Peyer's patch (tissue), 4 donors: ENCODE measurements at regions not wholly inside any gene's neighbourhood (a gene's known extent, or its start where the extent isn't known, plus 50 kb on each side); places are given as distances from the start of the nearest gene placed in this dataset.

ENCODE experiments used
- DNase-seq, 3 donors: peaks; one replicate each; pipeline ENCODE4 v3.0.0-alpha.2; 2017 to 2019
- H3K27ac ChIP-seq, 4 donors: fragments of 200-600 bp; sonication (generic); one replicate each; pipeline ENCODE4 v1.5.1; 2016 to 2019
- H3K27me3 ChIP-seq, 2 donors: fragments of 200-600 bp; sonication (generic); one replicate each; pipeline ENCODE4 v1.5.1; 2019
- H3K36me3 ChIP-seq, 3 donors: fragments of 200-600 bp; sonication (generic); one replicate each; pipeline ENCODE4 v1.5.1; 2016 to 2019
- H3K4me1 ChIP-seq, 4 donors: fragments of 200-600 bp; sonication (generic); one replicate each; pipeline ENCODE4 v1.5.1; 2016 to 2019
- H3K4me3 ChIP-seq, 4 donors: fragments of 200-600 bp; sonication (generic); 1 replicate in 3 of 4; 2 replicates in 1 of 4; pipeline ENCODE4 v1.5.1; 2016 to 2019; ENCODE audit warnings: mild to moderate bottlenecking in 1 of 4
- H3K9me3 ChIP-seq, 4 donors: fragments of 200-600 bp; sonication (generic); one replicate each; pipeline ENCODE4 v1.5.1; 2016 to 2019; ENCODE audit warnings: mild to moderate bottlenecking in 1 of 4
- CTCF ChIP-seq, 6 experiments: fragments of 450-650 bp in 4 of 6; fragments of 200-600 bp in 2 of 6; sonication (generic) in 1 of 6; IDR thresholded peaks; one replicate each; pipeline ENCODE4 v1.5.1; 2017 to 2019; ENCODE audit warnings: antibody characterized with exemption in 6 of 6, mild to moderate bottlenecking in 3 of 6, moderate library complexity in 1 of 6
- POLR2A ChIP-seq, 2 donors: fragments of 450-650 bp; IDR thresholded peaks; one replicate each; pipeline ENCODE4 v1.5.1; 2017; ENCODE audit warnings: antibody characterized with exemption in 2 of 2, mild to moderate bottlenecking in 2 of 2, moderate library complexity in 2 of 2

- no peaks in the 10 kb centered on the region for H3K9me3 ChIP-seq
- H3K4me3 ChIP-seq, result no peak overlapping the region
- H3K36me3 ChIP-seq, result no peaks in the 10 kb centered on the region
- no peaks in the 10 kb centered on the region for H3K27me3 ChIP-seq
- no peak for DNase-seq
- no peak overlapping the region for H3K27ac ChIP-seq
- no peaks in the 10 kb centered on the region for H3K4me1 ChIP-seq
- no peak for TF ChIP-seq CTCF (IDR thresholded peaks at IDR 0.05)
- TF ChIP-seq POLR2A (IDR thresholded peaks at IDR 0.05), result no peak
Observed at GRCh38 chr6:73956305-73956704, 260.3 kb downstream of the CD109 start.

- no peak for DNase-seq
- no peak for TF ChIP-seq CTCF (IDR thresholded peaks at IDR 0.05)
- no peak for TF ChIP-seq POLR2A (IDR thresholded peaks at IDR 0.05)
- Histone ChIP-seq H3K4me3 (no peak overlapping the region), H3K9me3 (no peaks in the 10 kb centered on the region), H3K27ac (no peak overlapping the region), H3K27me3 (no peaks in the 10 kb centered on the region), H3K4me1 (no peaks in the 10 kb centered on the region), H3K36me3 (no peaks in the 10 kb centered on the region)
Observed at GRCh38 chr6:73955800-73956199, 259.8 kb downstream of the CD109 start.

- Histone ChIP-seq H3K4me3 (no peak overlapping the region), H3K4me1 (no peaks in the 10 kb centered on the region), H3K36me3 (no peaks in the 10 kb centered on the region), H3K27ac (no peak overlapping the region), H3K9me3 (no peaks in the 10 kb centered on the region), H3K27me3 (no peaks in the 10 kb centered on the region)
- no peak for DNase-seq
- TF ChIP-seq POLR2A (IDR thresholded peaks at IDR 0.05), result no peak
Observed at GRCh38 chr6:73954881-73955280, 258.9 kb downstream of the CD109 start.

GRCh38 chr6:73951183-73951582 lies 255.2 kb downstream of the CD109 start:
- TF ChIP-seq POLR2A (IDR thresholded peaks at IDR 0.05) (no peak), CTCF (IDR thresholded peaks at IDR 0.05) (no peak)
- no peak overlapping the region for H3K4me3 ChIP-seq
- DNase-seq, result no peak

GRCh38 chr6:73943930-73944652 lies 248.1 kb downstream of the CD109 start:
- H3K27me3 ChIP-seq, result no peaks in the 10 kb centered on the region
- no peak for DNase-seq
- H3K4me1 ChIP-seq, result no peaks in the 10 kb centered on the region
- TF ChIP-seq CTCF (IDR thresholded peaks at IDR 0.05) (no peak), POLR2A (IDR thresholded peaks at IDR 0.05) (no peak)
- no peaks in the 10 kb centered on the region for H3K36me3 ChIP-seq
- no peaks in the 10 kb centered on the region for H3K9me3 ChIP-seq
- no peak overlapping the region for H3K27ac ChIP-seq
- no peak overlapping the region for H3K4me3 ChIP-seq

More at GRCh38 chr6:73951183-73951582, 255.2 kb downstream of the CD109 start:
- Histone ChIP-seq H3K9me3 (no peaks in the 10 kb centered on the region), H3K27ac (no peak overlapping the region), H3K4me1 (no peaks in the 10 kb centered on the region), H3K36me3 (no peaks in the 10 kb centered on the region), H3K27me3 (no peaks in the 10 kb centered on the region)

- H3K27me3 ChIP-seq, result no peaks in the 10 kb centered on the region
- no peak for TF ChIP-seq CTCF (IDR thresholded peaks at IDR 0.05)
- no peak for TF ChIP-seq POLR2A (IDR thresholded peaks at IDR 0.05)
- H3K27ac ChIP-seq, result no peak overlapping the region
Observed at GRCh38 chr6:73943411-73943810, 247.4 kb downstream of the CD109 start.

More at GRCh38 chr6:73943411-73943810, 247.4 kb downstream of the CD109 start:
- DNase-seq, result no peak
- no peaks in the 10 kb centered on the region for H3K9me3 ChIP-seq
- H3K4me3 ChIP-seq, result no peak overlapping the region
- no peaks in the 10 kb centered on the region for H3K4me1 ChIP-seq
- H3K36me3 ChIP-seq, result no peaks in the 10 kb centered on the region
